Left ventricle myocardium inferior (tissue), 1 donor: ENCODE measurements at regions not wholly inside any gene's neighbourhood (a gene's known extent, or its start where the extent isn't known, plus 50 kb on each side); places are given as distances from the start of the nearest gene placed in this dataset.

Experiments used
- DNase-seq: peaks from one replicate; pipeline ENCODE4 v3.0.0-alpha.2; 2020
- H3K27ac ChIP-seq: fragments of 200-600 bp; replicated peaks from 2 replicates; pipeline ENCODE4 v1.8.0; 2021
- H3K27me3 ChIP-seq: fragments of 200-600 bp; 2 replicates; pipeline ENCODE4 v1.8.0; 2021; ENCODE audit warnings: low read depth
- H3K36me3 ChIP-seq: fragments of 200-600 bp; 2 replicates; pipeline ENCODE4 v1.8.0; 2021
- H3K4me1 ChIP-seq: fragments of 200-600 bp; 2 replicates; pipeline ENCODE4 v1.8.0; 2021
- H3K4me3 ChIP-seq: fragments of 200-600 bp; 2 replicates; pipeline ENCODE4 v1.8.0; 2021; ENCODE audit warnings: mild to moderate bottlenecking, moderate library complexity
- H3K9me3 ChIP-seq: fragments of 200-600 bp; replicated peaks from 2 replicates; pipeline ENCODE4 v1.8.0; 2021
- CTCF ChIP-seq: fragments of 200-600 bp; IDR thresholded peaks from 2 replicates; pipeline ENCODE4 v1.8.0; 2021; ENCODE audit warnings: antibody characterized with exemption, mild to moderate bottlenecking, borderline replicate concordance
- intact Hi-C: fragments of 100-400 bp; cut with micrococcal nuclease; formaldehyde crosslinking; loops from one replicate; pipeline ENCODE4 v1.11.0; 2022
- donor health status: DM: no; HTN: yes; CAD: no; lungs with severe emphysema.

DNA sequence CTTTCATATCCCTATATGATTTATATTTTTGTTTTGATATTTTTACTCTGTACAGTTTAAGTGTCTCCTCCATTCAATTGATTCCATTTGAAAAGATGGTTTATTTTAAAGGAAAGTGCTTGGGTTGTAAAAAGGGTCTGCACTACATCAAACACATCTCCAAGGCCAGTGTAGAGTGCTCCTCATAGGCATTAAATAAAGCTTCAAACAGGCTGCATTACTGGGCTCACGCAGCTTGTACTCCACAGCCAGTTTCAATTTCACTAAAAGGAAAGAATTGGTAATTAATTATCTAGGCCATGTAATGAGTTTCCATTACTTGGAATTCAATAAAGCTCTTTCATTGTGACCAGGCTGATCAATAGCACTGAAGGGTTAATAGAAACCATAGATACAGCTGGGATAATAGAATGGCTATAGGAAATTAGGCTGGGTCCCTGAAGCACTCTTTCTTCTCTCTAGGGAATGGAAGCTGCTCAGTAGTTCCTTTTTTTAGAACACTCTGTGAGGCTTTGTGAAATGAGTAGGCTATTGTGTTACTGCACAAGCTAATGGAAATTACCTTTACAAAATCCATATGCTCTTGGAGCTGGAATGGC is 442.2 kb downstream of the RNF144B start:
- Histone ChIP-seq H3K36me3 (no peaks in the 10 kb centered on the region), H3K27me3 (no peaks in the 10 kb centered on the region), H3K4me3 (no peak overlapping the region), H3K4me1 (no peaks in the 10 kb centered on the region), H3K27ac (no peak overlapping the region), H3K9me3 (peaks cover 20% of the 10 kb centered on the region)
- no peak for TF ChIP-seq CTCF
- DNase-seq, result no peak
- intact Hi-C loops, result no loop called here

DNA sequence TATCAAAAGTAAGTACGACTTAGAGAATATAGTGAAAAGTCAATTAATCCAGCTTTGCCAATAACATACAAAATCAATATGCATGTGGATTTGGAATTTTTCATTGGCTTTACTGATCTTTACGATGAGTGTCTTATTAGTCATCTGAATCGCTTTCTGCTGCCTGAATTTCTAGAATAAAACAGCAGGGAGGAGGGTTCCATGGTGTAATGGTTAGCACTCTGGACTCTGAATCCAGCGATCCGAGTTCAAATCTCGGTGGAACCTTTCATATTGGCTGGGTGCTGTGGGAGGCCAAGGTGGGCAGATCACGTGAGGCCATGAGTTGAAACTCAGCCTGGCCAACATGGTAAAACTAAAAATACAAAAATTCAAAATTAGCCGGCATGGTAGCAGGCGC is 448.8 kb downstream of the RNF144B start:
- DNase-seq, result no peak
- Histone ChIP-seq H3K4me1 (no peaks in the 10 kb centered on the region), H3K27ac (no peak overlapping the region), H3K9me3 (no peaks in the 10 kb centered on the region), H3K4me3 (no peak overlapping the region), H3K36me3 (no peaks in the 10 kb centered on the region), H3K27me3 (no peaks in the 10 kb centered on the region)
- intact Hi-C loops, result no loop called here
- TF ChIP-seq CTCF, result no peak

DNA sequence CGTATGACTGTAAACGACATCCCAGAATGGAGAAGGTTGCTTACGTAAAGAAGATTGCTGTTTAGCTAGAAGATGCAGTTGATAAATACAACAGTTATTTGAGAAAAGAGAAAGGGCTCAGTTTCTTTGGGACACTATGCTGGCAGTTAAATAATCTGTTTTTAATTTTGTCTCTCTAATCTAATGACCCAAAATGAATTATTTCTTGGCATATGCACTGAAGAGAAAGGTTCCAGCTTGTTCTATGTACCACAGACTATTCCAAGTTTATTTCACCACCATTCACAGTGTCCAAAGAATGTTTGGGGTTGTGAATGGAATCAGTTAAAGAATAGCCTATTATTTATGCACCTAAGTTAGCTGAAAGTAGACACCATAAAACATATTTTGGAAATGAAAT is 449.9 kb downstream of the RNF144B start:
- intact Hi-C loops, result no loop called here
- H3K4me1 ChIP-seq, result no peaks in the 10 kb centered on the region
- H3K27ac ChIP-seq, result no peak overlapping the region
- no peak for DNase-seq
- no peak overlapping the region for H3K4me3 ChIP-seq
- H3K9me3 ChIP-seq, result no peaks in the 10 kb centered on the region
- TF ChIP-seq CTCF, result no peak
- H3K27me3 ChIP-seq, result no peaks in the 10 kb centered on the region
- no peaks in the 10 kb centered on the region for H3K36me3 ChIP-seq

- H3K4me1 ChIP-seq, result no peaks in the 10 kb centered on the region
- no peak overlapping the region for H3K4me3 ChIP-seq
- no peaks in the 10 kb centered on the region for H3K27me3 ChIP-seq
- DNase-seq, result no peak
- no peaks in the 10 kb centered on the region for H3K36me3 ChIP-seq
- TF ChIP-seq CTCF, result no peak
- H3K9me3 ChIP-seq, result no peaks in the 10 kb centered on the region
- no peak overlapping the region for H3K27ac ChIP-seq
- intact Hi-C loops, result no loop called here
Measured at GRCh38 chr6:18842534-18842933, 455.4 kb downstream of the RNF144B start.

DNA sequence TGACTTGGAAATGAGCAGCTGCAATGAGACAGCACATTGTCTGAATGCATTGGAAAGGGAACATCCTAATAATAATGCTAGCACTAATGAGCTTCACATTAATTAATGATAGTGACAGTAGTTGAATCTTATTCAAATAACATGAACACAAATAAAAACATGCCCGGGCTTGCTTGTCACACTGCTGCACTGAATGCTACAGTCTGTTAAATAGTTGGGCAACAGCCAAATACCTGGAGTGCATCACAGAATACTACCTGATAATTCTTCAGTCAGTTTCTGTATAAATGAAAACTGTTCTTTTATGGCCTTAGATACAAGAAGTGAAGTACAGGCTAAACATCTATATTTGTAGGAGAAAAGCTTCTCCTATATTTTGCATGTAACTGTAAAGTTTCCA is 458.7 kb downstream of the RNF144B start:
- Histone ChIP-seq H3K4me3 (no peak overlapping the region), H3K27me3 (no peaks in the 10 kb centered on the region), H3K9me3 (no peaks in the 10 kb centered on the region), H3K4me1 (no peaks in the 10 kb centered on the region), H3K36me3 (no peaks in the 10 kb centered on the region), H3K27ac (no peak overlapping the region)
- DNase-seq, result no peak
- intact Hi-C loops, result no loop called here
- TF ChIP-seq CTCF, result no peak

DNA sequence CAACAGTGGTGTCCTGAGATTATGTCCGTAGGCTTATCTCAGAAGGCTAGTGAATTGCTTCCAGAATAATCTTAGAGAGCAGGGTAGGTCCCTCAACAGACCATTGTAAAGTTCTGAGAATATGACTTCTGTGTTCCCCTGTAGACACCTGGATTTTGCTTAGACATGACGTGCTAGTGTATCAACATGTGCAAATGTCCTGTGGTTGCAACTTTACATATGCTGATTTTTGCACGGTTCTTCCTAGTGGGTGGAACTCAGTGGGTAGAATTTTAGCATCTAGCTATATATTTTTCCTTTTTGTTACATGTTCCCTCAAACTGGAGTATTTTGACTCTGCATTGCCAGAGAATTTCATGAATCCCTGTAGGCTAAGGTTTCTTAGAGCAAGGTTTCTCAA is 459.2 kb downstream of the RNF144B start:
- DNase-seq, result no peak
- H3K27ac ChIP-seq, result no peak overlapping the region
- H3K36me3 ChIP-seq, result no peaks in the 10 kb centered on the region
- H3K27me3 ChIP-seq, result no peaks in the 10 kb centered on the region
- H3K9me3 ChIP-seq, result no peaks in the 10 kb centered on the region
- H3K4me1 ChIP-seq, result no peaks in the 10 kb centered on the region
- intact Hi-C loops, result no loop called here
- TF ChIP-seq CTCF, result no peak
- H3K4me3 ChIP-seq, result no peak overlapping the region
